H9 (cell line): ENCODE measurements at regions not wholly inside any gene's neighbourhood (a gene's known extent, or its start where the extent isn't known, plus 50 kb on each side); places are given as distances from the start of the nearest gene placed in this dataset.

Experiments used
- DNase-seq: peaks from one replicate; pipeline ENCODE4 v3.0.0-alpha.2; 2017
- H2AFZ ChIP-seq: one replicate; pipeline ENCODE4 v1.6.1; 2013; ENCODE audit warnings: mild to moderate bottlenecking, low read length, control low read depth, moderate library complexity
- H2AK5ac ChIP-seq: 2 replicates; pipeline ENCODE4 v1.6.1; 2013; ENCODE audit warnings: low read length, control low read depth, mixed read lengths; ENCODE audit not compliant: insufficient read length
- H2BK120ac ChIP-seq: one replicate; pipeline ENCODE4 v1.6.1; 2013; ENCODE audit warnings: low read depth, mild to moderate bottlenecking, low read length, control low read depth, inconsistent platforms; ENCODE audit not compliant: poor library complexity, severe bottlenecking
- H2BK12ac ChIP-seq: 2 replicates; pipeline ENCODE4 v1.6.1; 2013; ENCODE audit warnings: low read length, control low read depth, mixed read lengths, low read depth; ENCODE audit not compliant: insufficient read length
- H2BK15ac ChIP-seq: 2 replicates; pipeline ENCODE4 v1.6.1; 2013; ENCODE audit warnings: low read depth, low read length, control low read depth
- H2BK20ac ChIP-seq: one replicate; pipeline ENCODE4 v1.6.1; 2013; ENCODE audit warnings: low read depth, mild to moderate bottlenecking, low read length, control low read depth, inconsistent platforms; ENCODE audit not compliant: poor library complexity, severe bottlenecking
- H2BK5ac ChIP-seq: 2 replicates; pipeline ENCODE4 v1.6.1; 2013; ENCODE audit warnings: low read length, control low read depth, mixed read lengths; ENCODE audit not compliant: insufficient read length
- H3K14ac ChIP-seq: 2 replicates; pipeline ENCODE4 v1.6.1; 2013; ENCODE audit warnings: low read length, control low read depth; ENCODE audit not compliant: insufficient read depth
- H3K18ac ChIP-seq: 2 replicates; pipeline ENCODE4 v1.6.1; 2013; ENCODE audit warnings: low read depth, mild to moderate bottlenecking, mixed read lengths, low read length, control low read depth; ENCODE audit not compliant: insufficient read length
- H3K23ac ChIP-seq: 2 replicates; pipeline ENCODE4 v1.6.1; 2013; ENCODE audit warnings: low read length, control low read depth, mixed read lengths, low read depth; ENCODE audit not compliant: insufficient read length
- H3K23me2 ChIP-seq: 2 replicates; pipeline ENCODE4 v1.6.1; 2013; ENCODE audit warnings: low read depth, mild to moderate bottlenecking, mixed read lengths, low read length, control low read depth; ENCODE audit not compliant: insufficient read length, poor library complexity, severe bottlenecking
- H3K27ac ChIP-seq: 2 replicates; pipeline ENCODE4 v1.5.1; 2013; ENCODE audit warnings: low read length, control low read depth, mixed read lengths, low read depth; ENCODE audit not compliant: insufficient read length
- H3K27me3 ChIP-seq: 2 replicates; pipeline ENCODE4 v1.6.1; 2013; ENCODE audit warnings: low read length, control low read depth, inconsistent platforms; ENCODE audit not compliant: insufficient read depth
- H3K4ac ChIP-seq: 2 replicates; pipeline ENCODE4 v1.6.1; 2013; ENCODE audit warnings: low read depth, mild to moderate bottlenecking, control low read depth, inconsistent platforms, low read length, moderate library complexity
- H3K4me1 ChIP-seq: 2 replicates; pipeline ENCODE4 v1.6.1; 2013; ENCODE audit warnings: low read length, control low read depth, inconsistent platforms; ENCODE audit not compliant: insufficient read depth
- H3K4me2 ChIP-seq: 2 replicates; pipeline ENCODE4 v1.6.1; 2013; ENCODE audit warnings: low read length, control low read depth, mixed read lengths; ENCODE audit not compliant: insufficient read length, insufficient read depth
- H3K56ac ChIP-seq: 2 replicates; pipeline ENCODE4 v1.6.1; 2013; ENCODE audit warnings: low read depth, mild to moderate bottlenecking, mixed read lengths, low read length, control low read depth; ENCODE audit not compliant: insufficient read length
- H3K79me1 ChIP-seq: 2 replicates; pipeline ENCODE4 v1.6.1; 2013; ENCODE audit warnings: low read depth, mild to moderate bottlenecking, moderate library complexity, low read length, control low read depth, inconsistent platforms; ENCODE audit not compliant: insufficient read depth, poor library complexity, severe bottlenecking
- H3K79me2 ChIP-seq: 2 replicates; pipeline ENCODE4 v1.6.1; 2013; ENCODE audit warnings: low read length, control low read depth, inconsistent platforms; ENCODE audit not compliant: insufficient read depth
- H3K9ac ChIP-seq: 2 replicates; pipeline ENCODE4 v1.6.1; 2013; ENCODE audit warnings: low read length, control low read depth, mixed read lengths; ENCODE audit not compliant: insufficient read length; ENCODE audit errors: extremely low read depth
- H3K9me3 ChIP-seq: one replicate; pipeline ENCODE4 v1.6.1; 2013; ENCODE audit warnings: low read depth, low read length, inconsistent platforms; ENCODE audit not compliant: control insufficient read depth
- H3T11ph ChIP-seq: one replicate; pipeline ENCODE4 v1.6.1; 2013; ENCODE audit warnings: mild to moderate bottlenecking, low read length, control low read depth, inconsistent platforms
- H4K20me1 ChIP-seq: one replicate; pipeline ENCODE4 v1.6.1; 2013; ENCODE audit not compliant: control insufficient read depth, insufficient read length, insufficient read depth
- H4K5ac ChIP-seq: 2 replicates; pipeline ENCODE4 v1.6.1; 2013; ENCODE audit warnings: low read depth, mild to moderate bottlenecking, mixed read lengths, low read length, control low read depth; ENCODE audit not compliant: insufficient read length
- H4K8ac ChIP-seq: replicated peaks from 2 replicates; pipeline ENCODE4 v1.6.1; 2013; ENCODE audit warnings: low read length, control low read depth, mixed read lengths, low read depth; ENCODE audit not compliant: insufficient read length
- H4K91ac ChIP-seq: 2 replicates; pipeline ENCODE4 v1.6.1; 2013; ENCODE audit warnings: low read depth, mild to moderate bottlenecking, moderate library complexity, mixed read lengths, low read length, control low read depth; ENCODE audit not compliant: insufficient read length
- H3K27ac Mint-ChIP-seq, 3 experiments: 2 replicates in 2 of 3; 3 replicates in 1 of 3; pipeline ENCODE4 v1.8.0; 2020 to 2021; ENCODE audit warnings: mixed read lengths in 3 of 3, mild to moderate bottlenecking in 1 of 3, moderate library complexity in 1 of 3
- H3K27me3 Mint-ChIP-seq: 2 replicates; pipeline ENCODE4 v1.8.0; 2021; ENCODE audit warnings: low read depth, mild to moderate bottlenecking, moderate library complexity, mixed read lengths
- H3K36me3 Mint-ChIP-seq, 3 experiments: 2 replicates in 2 of 3; 3 replicates in 1 of 3; pipeline ENCODE4 v1.8.0; 2020 to 2021; ENCODE audit warnings: low read depth in 3 of 3, mixed read lengths in 3 of 3; ENCODE audit not compliant: insufficient read depth in 1 of 3
- H3K4me1 Mint-ChIP-seq, 2 experiments: 2 replicates each; pipeline ENCODE4 v1.8.0; 2020; ENCODE audit warnings: mixed read lengths in 2 of 2
- H3K4me3 Mint-ChIP-seq, 2 experiments: 2 replicates in 1 of 2; 3 replicates in 1 of 2; pipeline ENCODE4 v1.8.0; 2020 to 2021; ENCODE audit warnings: mild to moderate bottlenecking in 2 of 2, mixed read lengths in 2 of 2, moderate library complexity in 1 of 2
- H3K9me3 Mint-ChIP-seq, 2 experiments: 2 replicates in 1 of 2; 3 replicates in 1 of 2; pipeline ENCODE4 v1.8.0; 2020; ENCODE audit warnings: mild to moderate bottlenecking in 2 of 2, mixed read lengths in 2 of 2, moderate library complexity in 1 of 2
- WGBS: extraction: QIAGEN DNeasy Blood & Tissue Kit; methylation state at CpG from one replicate; pipeline ENCODE4 v1.1.7; 2013; ENCODE audit warnings: missing lambda C conversion rate, low lambda C conversion rate, mixed read lengths; ENCODE audit not compliant: insufficient read length; ENCODE audit errors: extremely low coverage; 5-methylcytosine and 5-hydroxymethylcytosine counted together
- TF ChIP-seq, protein P1 (sequence below): fragments of 200-600 bp; sonication (generic); conservative IDR thresholded peaks from 3 replicates; pipeline ENCODE4 v1.8.0; 2021; ENCODE audit warnings: antibody characterized with exemption, mild to moderate bottlenecking

DNA sequence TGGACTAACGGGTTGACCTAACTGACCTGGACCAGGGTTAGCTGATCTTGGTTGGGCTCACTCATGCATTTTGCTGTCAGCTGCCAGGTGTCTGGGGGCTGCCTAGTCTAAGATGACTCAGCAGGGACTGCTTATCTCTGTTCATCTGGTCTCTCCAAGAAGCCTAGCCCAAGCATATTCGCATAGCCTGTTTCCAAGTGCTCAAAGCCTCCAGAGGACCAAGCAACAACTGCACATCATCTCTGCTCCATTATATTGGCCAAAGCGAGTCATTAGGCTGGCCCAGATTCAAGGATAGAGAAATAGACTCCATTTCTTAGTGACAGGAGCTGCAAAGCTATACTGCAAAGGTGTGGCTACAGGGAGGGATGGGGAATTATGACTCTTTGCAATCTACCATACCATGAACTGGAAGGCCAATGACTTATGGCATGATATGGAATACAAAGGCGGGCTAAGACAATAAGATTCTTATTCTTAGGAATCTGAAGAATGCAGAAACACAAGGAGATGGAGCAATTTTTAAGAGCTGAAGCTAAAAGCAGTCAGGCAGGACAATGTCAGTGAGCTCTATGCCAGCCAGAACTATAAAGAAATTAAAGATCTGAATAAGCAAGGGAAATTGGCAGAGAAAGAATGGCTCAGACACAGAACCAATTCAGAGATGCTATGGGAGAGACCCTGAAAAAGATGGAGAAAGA lies 194.6 kb upstream of the FSCB start:
- no CpG with 5 or more reads among the region's 4 CpGs for WGBS
- no peak overlapping the region for H2AFZ ChIP-seq
- no peak overlapping the region for H4K91ac ChIP-seq
- Mint-ChIP-seq H3K9me3 (peaks cover 9 to 14% of the 10 kb centered on the region in 2 experiments; a peak in 4 of 5 replicates), H3K27me3 (no peaks in the 10 kb centered on the region), H3K4me1 (peaks cover 0 to 6% of the 10 kb centered on the region in 2 experiments; a peak in 2 of 4 replicates), H3K4me3 (no peak overlapping the region), H3K27ac (no peak overlapping the region), H3K36me3 (peaks cover 0 to 10% (median 0%) of the 10 kb centered on the region in 3 experiments; a peak in 2 of 7 replicates)
- H3T11ph ChIP-seq = no peak overlapping the region
- H3K56ac ChIP-seq = no peak overlapping the region
- H2BK12ac ChIP-seq = no peak overlapping the region
- no peak overlapping the region for H3K9ac ChIP-seq
- no peaks in the 10 kb centered on the region for H3K9me3 ChIP-seq
- H3K23me2 ChIP-seq = no peaks in the 10 kb centered on the region
- no peak overlapping the region for H4K5ac ChIP-seq
- no peak overlapping the region for H3K27ac ChIP-seq
- no peaks in the 10 kb centered on the region for H3K27me3 ChIP-seq
- no peak overlapping the region for H2AK5ac ChIP-seq
- no peak for DNase-seq
- H2BK120ac ChIP-seq = no peak overlapping the region
- H3K4ac ChIP-seq = no peak overlapping the region
- TF ChIP-seq, protein P1, sequence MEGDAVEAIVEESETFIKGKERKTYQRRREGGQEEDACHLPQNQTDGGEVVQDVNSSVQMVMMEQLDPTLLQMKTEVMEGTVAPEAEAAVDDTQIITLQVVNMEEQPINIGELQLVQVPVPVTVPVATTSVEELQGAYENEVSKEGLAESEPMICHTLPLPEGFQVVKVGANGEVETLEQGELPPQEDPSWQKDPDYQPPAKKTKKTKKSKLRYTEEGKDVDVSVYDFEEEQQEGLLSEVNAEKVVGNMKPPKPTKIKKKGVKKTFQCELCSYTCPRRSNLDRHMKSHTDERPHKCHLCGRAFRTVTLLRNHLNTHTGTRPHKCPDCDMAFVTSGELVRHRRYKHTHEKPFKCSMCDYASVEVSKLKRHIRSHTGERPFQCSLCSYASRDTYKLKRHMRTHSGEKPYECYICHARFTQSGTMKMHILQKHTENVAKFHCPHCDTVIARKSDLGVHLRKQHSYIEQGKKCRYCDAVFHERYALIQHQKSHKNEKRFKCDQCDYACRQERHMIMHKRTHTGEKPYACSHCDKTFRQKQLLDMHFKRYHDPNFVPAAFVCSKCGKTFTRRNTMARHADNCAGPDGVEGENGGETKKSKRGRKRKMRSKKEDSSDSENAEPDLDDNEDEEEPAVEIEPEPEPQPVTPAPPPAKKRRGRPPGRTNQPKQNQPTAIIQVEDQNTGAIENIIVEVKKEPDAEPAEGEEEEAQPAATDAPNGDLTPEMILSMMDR = no peak
- H2BK20ac ChIP-seq = no peak overlapping the region
- H3K79me1 ChIP-seq = no peaks in the 10 kb centered on the region
- H3K14ac ChIP-seq = no peak overlapping the region
- H3K4me2 ChIP-seq = no peak overlapping the region
- no peak overlapping the region for H3K23ac ChIP-seq
- no peak overlapping the region for H4K8ac ChIP-seq
- no peak overlapping the region for H2BK15ac ChIP-seq
- no peaks in the 10 kb centered on the region for H3K79me2 ChIP-seq
- no peak overlapping the region for H2BK5ac ChIP-seq
- no peak overlapping the region for H3K18ac ChIP-seq
- no peaks in the 10 kb centered on the region; the same call in 1 of the 2 replicates for H3K4me1 ChIP-seq
- no peaks in the 10 kb centered on the region for H4K20me1 ChIP-seq
